GM19395 (cell line): ENCODE measurements at regions not wholly inside any gene's neighbourhood (a gene's known extent, or its start where the extent isn't known, plus 50 kb on each side); places are given as distances from the start of the nearest gene placed in this dataset.

ENCODE experiments used
- ATAC-seq: cut with Tn5 transposase; IDR thresholded peaks from one replicate; pipeline ENCODE4 v1.9.1; 2021; ENCODE audit warnings: mild to moderate bottlenecking, moderate library complexity; ENCODE audit not compliant: unreplicated experiment

DNA sequence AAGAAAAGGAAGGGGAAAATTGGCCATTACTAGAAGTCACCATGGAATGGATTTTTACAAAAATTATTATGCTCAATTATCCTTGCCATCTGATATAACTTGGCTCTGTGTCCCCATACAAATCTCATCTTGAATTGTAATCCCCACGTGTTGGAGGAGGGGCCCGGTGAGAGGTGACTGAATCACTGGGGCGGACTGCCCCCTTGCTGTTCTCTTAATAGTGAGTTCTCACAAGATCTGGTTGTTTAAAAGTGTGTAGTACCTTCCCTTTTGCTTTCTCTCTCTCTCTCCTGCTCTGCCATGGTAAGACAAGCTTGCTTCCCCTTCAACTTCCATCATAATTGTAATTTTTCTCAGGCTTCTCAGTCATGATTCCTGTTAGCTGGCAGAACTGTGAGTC, 1023.6 kb downstream of the XPNPEP1 start:
- no peak for ATAC-seq

DNA sequence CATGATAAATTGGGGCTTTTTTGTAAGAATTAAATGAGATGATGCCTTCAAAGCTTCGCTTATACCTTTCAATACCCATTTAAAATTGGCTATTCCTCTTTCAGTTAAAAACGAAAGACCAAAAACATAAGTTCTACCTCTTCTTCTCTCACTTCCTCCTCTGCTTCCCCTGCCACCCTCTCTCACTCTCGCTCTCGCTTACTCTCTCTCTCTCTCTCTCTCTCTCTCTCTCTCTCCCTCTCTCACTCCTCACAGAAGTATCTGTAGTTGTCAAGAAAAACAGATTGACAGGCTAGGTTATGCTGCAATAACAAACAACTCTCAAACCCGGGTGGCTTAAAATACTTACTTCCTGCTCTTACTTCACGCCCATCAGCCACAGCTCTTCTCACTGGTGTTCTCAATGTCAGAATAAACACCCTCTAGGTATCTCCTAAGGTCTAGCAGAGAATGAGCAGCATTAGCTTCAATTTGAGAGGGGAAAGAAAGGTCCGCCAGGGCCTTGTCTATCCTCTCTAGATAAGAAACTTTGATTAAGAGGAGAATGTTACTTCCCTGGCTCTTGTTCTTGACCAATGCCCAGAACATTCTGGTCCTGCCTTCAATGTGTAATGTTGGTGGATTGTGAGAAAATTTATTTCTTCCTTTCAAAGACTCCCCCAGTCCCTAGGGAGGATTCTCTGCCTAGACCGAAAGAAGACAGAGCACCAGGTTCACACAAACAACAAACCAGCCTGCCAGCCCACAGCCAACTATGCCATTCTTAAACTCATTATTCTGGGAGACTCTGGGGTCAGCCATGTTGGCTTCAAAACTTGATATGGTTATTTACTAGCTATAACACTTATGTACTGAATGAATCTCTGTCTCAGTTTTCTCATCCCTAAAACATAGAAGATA, 1028.7 kb downstream of the XPNPEP1 start:
- ATAC-seq = peak; percentile 93

DNA sequence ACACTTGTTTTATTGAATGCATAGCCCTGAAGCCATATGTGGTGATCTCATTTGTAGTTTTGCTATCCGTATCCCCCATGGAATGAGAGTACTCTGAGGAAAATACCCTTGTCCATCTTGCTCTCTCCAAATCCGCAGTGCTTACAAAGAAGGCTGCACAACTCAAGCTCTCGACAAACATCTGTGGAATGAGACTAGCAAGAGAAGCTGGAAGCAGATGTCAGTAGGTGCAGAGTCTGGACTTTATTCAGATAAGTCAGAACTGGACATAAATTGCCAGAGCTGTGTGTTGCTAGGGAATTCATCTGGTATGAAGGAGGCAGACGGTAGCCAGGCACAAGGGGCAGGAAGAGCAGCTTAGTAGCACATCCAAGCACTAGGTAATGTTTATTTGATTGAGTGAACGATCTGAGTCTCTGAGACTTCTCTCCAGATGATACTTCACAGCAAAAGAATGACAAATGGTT, 1046.2 kb downstream of the XPNPEP1 start:
- no peak for ATAC-seq

GRCh38 chr10:108872854-108873253, 1050.5 kb downstream of the XPNPEP1 start:
- no peak for ATAC-seq

GRCh38 chr10:108868881-108869280, 1054.4 kb downstream of the XPNPEP1 start:
- ATAC-seq = no peak

GRCh38 chr10:108862676-108863350, 1060.5 kb downstream of the XPNPEP1 start:
- ATAC-seq = no peak

DNA sequence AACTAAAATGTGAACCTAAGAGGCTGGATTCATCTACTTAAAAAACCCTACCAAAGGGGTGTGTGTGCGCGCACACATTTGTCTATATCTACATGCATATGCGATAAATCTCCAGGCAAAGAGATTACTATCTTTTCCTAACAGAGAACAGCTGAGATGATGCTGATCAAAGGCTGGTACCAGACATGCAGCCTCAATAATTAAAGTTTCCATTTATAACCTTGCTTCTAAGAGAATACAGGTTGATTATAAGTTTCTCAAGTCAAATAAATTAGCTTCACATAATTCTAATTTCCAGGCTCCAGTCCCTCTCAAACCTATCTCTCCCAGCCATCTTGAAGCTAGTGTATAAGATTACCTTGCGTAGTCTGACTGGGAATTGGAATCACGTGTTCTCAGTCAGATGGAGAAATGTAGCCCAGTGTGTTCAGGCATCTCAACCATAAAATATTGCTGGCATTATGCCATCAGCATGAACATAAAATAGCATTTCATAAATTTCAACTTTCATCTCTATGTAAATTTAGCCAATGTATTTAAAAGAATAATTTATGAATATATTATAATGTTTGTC, 1062.0 kb downstream of the XPNPEP1 start:
- ATAC-seq = no peak

- ATAC-seq = peak; percentile 59
These were observed 1071.1 kb downstream of the XPNPEP1 start for GRCh38 chr10:108852211-108852610.

DNA sequence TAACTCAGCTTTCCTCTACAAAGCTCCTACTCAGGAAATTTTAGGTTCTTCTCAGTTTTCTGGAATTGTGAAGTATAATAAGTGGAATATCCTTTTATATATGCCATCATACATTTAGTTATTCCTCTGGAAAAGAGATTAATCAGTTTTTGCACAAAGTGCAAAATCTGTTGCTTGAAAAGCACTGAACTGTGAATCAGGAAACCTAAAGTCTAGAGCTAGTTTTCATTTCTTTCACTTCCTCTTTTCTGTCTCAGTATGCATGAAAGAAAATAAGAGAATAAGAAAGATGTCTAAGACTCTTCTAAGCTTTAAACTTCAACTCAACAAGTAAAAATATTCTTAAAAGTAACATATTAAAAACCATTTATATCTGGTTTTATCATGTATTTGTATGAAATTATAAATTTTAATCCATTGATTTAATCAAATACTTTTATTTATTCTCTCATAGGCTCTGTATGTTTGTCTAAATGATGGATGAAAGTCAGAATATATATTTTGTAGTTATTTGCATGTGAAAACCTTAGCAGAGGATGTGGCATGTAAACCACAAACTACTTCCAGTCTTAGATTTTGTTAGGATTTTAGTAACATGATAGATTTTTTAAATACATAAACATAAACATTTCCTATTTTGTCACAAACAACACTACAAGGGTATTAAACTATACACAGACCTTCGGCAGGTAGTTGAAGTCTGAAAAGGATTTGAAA, 1073.0 kb downstream of the XPNPEP1 start:
- ATAC-seq = peak; percentile 96

- ATAC-seq = peak; percentile 44
These were observed 1073.6 kb downstream of the XPNPEP1 start for GRCh38 chr10:108849688-108850087.

DNA sequence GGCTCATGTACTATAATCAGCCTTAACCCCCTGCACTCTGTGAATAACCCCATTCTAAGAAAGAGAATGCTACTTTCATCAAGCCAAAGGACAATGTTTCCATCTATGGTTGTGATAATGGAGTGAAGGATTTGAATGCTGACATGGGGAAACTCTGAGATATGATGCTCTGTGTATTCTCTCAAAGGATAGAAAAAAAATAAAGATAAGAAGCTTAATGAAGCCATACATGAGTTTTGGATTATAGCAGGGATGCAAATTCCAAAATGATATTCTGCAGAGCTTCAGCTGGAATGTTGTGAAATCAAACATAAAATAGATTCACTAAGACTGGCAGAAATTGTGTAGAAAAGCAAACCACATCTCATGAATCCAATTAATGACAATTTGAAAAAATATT, 1074.1 kb downstream of the XPNPEP1 start:
- no peak for ATAC-seq

- no peak for ATAC-seq
These were observed 1075.3 kb downstream of the XPNPEP1 start for GRCh38 chr10:108848046-108848445.

DNA sequence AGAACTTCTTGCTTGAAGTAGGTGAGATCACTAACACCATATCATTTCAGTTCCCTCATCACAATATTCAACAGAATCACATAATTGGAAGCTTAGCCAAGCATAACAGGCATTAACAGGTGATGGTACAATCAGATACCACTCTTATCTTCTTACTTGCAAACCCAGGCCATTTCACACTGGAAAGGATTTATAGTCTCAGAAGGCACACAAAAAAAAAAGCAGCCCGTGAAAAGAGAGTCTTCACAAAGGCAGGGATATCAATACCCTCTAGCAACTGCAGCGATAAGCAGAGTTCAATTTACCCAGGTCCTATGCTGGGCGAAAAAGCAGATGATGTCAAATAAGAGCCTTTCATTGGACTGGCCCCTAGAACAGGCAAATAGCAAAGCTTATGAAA, 1082.4 kb downstream of the XPNPEP1 start:
- no peak for ATAC-seq

DNA sequence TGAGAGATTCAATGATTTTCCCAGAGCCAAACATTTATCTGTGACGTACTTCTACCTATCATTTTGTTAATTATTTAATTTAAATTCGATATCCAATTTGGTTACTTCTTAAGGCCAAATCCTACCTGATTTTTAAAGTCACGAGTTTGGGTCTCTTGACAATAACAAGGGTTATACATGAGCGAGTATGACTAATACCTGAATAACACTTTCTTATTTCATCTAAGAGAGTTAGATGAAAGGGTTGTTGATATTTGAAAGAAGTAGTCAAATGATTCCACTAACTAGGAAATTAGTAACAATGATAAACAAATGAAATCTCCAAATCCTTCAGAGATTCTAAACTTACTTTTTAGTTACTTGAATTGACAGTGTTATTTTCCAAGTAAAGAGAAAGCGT, 1086.9 kb downstream of the XPNPEP1 start:
- ATAC-seq = no peak

- no peak for ATAC-seq
These were observed 1101.3 kb downstream of the XPNPEP1 start for GRCh38 chr10:108822026-108822425.

DNA sequence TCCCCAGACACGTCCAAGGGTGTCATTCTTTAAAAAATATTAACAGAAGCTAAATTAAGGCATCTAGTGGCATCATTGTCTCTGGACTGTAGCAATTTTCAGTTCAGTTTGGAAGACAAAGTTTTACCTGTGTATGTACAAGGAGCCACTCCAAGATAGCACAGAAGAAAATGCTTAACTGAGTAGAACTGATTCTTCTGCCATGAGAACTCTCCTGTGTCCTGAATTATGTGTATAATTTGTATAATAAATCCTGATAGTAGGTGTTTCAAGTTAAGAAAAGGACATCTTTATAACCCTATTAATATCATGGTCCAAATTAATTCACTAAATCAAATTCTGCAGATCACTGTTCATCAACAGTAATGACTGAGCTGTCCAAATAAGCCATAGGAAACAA, 1104.0 kb downstream of the XPNPEP1 start:
- no peak for ATAC-seq

DNA sequence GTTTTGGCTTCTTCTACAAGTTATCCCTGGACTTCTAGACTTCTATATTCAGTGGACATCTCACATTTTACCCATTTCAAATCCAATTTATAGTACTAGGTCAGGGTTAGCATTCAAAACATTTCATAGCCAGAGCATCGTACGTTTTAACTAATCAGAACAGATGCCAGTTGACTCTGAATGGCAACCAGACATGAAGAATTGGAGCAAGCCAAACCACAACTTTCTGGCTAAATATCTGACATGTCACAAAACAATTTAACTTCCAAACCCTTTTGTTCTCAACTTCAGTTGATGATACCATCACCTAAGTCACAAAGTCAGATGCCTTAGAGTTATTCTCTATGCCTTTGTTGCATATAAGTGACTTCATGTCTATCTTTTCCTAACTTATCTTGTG, 1105.7 kb downstream of the XPNPEP1 start:
- ATAC-seq = no peak

DNA sequence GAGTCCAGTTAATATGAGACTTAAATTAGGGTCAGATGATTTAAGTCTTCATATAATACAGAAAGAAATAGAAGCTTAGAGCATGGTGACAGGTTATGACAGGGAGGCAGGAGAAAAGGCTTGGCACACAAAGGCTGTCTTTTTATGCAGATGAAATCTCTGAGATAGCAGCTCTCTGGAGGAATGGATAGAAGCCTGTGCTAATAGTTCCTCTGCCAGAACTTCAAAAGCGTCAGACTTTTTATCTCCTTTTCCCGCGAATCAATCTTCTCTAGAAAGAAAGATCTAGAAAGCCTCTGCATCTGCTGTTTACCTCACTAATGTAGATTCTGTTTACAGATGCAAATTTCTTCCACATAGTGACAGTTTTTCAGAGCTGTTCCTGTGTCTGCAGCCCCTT, 1106.2 kb downstream of the XPNPEP1 start:
- no peak for ATAC-seq

DNA sequence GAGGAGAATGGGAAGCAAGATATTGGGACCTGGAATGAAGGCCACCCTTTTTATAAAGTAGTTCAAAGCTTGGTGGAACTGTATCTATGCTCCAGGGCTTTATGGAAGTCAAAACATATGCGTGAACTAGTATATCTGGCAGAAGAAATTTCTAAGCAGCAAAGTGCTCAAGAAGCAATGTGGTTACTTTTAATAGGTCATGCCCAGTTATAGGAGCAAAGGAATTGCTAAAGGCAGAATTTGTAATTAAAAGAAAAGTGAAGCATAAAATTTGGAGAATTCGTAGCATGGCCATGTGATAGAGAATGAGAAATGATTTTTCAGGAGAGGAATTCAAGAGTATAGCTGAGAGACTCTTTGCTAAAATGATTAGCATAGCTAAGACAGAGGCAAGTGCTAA, 1110.4 kb downstream of the XPNPEP1 start:
- no peak for ATAC-seq

- ATAC-seq = no peak
These were observed 1111.0 kb downstream of the XPNPEP1 start for GRCh38 chr10:108812296-108812695.

GRCh38 chr10:108808228-108808627, 1115.1 kb downstream of the XPNPEP1 start:
- ATAC-seq = no peak
